ENCODE measurements at regions not wholly inside any gene's neighbourhood (a gene's known extent, or its start where the extent isn't known, plus 50 kb on each side); places are given as distances from the start of the nearest gene placed in this dataset.

GRCh38 chr3:176554791-176555654, 642.3 kb downstream of the TBL1XR1 start:
- Histone ChIP-seq H3K27me3 (ENCODE audit: control insufficient read depth in 2 of 2, insufficient read depth in 2 of 2, low read length in 2 of 2) (no peaks in the 10 kb centered on the region), H3K4me1 (ENCODE audit: control insufficient read depth in 2 of 2, insufficient read depth in 2 of 2, low read length in 2 of 2) (no peaks in the 10 kb centered on the region), H3K36me3 (ENCODE audit: control insufficient read depth in 2 of 2, insufficient read depth in 2 of 2, low read length in 2 of 2) (no peaks in the 10 kb centered on the region), H3K9me3 (ENCODE audit: control insufficient read depth in 2 of 2, low read length in 2 of 2) (no peaks in the 10 kb centered on the region), H3K27ac (ENCODE audit: low read depth in 2 of 2, low read length in 2 of 2) (no peak overlapping the region), H3K9ac (ENCODE audit: low read depth in 1 of 2, low read length in 2 of 2) (no peak overlapping the region), H3K4me3 (ENCODE audit: low read length in 2 of 2) (no peak overlapping the region)

- no peaks in the 10 kb centered on the region for H3K4me1 ChIP-seq (ENCODE audit: control insufficient read depth in 2 of 2, insufficient read depth in 2 of 2, low read length in 2 of 2)
- no peaks in the 10 kb centered on the region for H3K27me3 ChIP-seq (ENCODE audit: control insufficient read depth in 2 of 2, insufficient read depth in 2 of 2, low read length in 2 of 2)
- no peak overlapping the region for H3K9ac ChIP-seq (ENCODE audit: low read depth in 1 of 2, low read length in 2 of 2)
- H3K36me3 ChIP-seq (ENCODE audit: control insufficient read depth in 2 of 2, insufficient read depth in 2 of 2, low read length in 2 of 2): no peaks in the 10 kb centered on the region
- no peak overlapping the region for H3K4me3 ChIP-seq (ENCODE audit: low read length in 2 of 2)
- H3K9me3 ChIP-seq (ENCODE audit: control insufficient read depth in 2 of 2, low read length in 2 of 2): no peaks in the 10 kb centered on the region
- H3K27ac ChIP-seq (ENCODE audit: low read depth in 2 of 2, low read length in 2 of 2): no peak overlapping the region
These were observed 643.0 kb downstream of the TBL1XR1 start for GRCh38 chr3:176554264-176554663.

GRCh38 chr3:176526942-176527341, 670.3 kb downstream of the TBL1XR1 start:
- no peak overlapping the region for H3K27ac ChIP-seq (ENCODE audit: low read depth in 2 of 2, low read length in 2 of 2)
- no peak overlapping the region for H3K9ac ChIP-seq (ENCODE audit: low read depth in 1 of 2, low read length in 2 of 2)
- no peaks in the 10 kb centered on the region for H3K36me3 ChIP-seq (ENCODE audit: control insufficient read depth in 2 of 2, insufficient read depth in 2 of 2, low read length in 2 of 2)
- H3K9me3 ChIP-seq (ENCODE audit: control insufficient read depth in 2 of 2, low read length in 2 of 2): no peaks in the 10 kb centered on the region
- H3K4me1 ChIP-seq (ENCODE audit: control insufficient read depth in 2 of 2, insufficient read depth in 2 of 2, low read length in 2 of 2): no peaks in the 10 kb centered on the region
- no peak overlapping the region for H3K4me3 ChIP-seq (ENCODE audit: low read length in 2 of 2)
- no peaks in the 10 kb centered on the region for H3K27me3 ChIP-seq (ENCODE audit: control insufficient read depth in 2 of 2, insufficient read depth in 2 of 2, low read length in 2 of 2)

- H3K4me1 ChIP-seq (ENCODE audit: control insufficient read depth in 2 of 2, insufficient read depth in 2 of 2, low read length in 2 of 2): no peaks in the 10 kb centered on the region
- no peak overlapping the region for H3K4me3 ChIP-seq (ENCODE audit: low read length in 2 of 2)
- no peaks in the 10 kb centered on the region for H3K9me3 ChIP-seq (ENCODE audit: control insufficient read depth in 2 of 2, low read length in 2 of 2)
- no peak overlapping the region for H3K9ac ChIP-seq (ENCODE audit: low read depth in 1 of 2, low read length in 2 of 2)
- no peaks in the 10 kb centered on the region for H3K36me3 ChIP-seq (ENCODE audit: control insufficient read depth in 2 of 2, insufficient read depth in 2 of 2, low read length in 2 of 2)
- H3K27me3 ChIP-seq (ENCODE audit: control insufficient read depth in 2 of 2, insufficient read depth in 2 of 2, low read length in 2 of 2): no peaks in the 10 kb centered on the region
- H3K27ac ChIP-seq (ENCODE audit: low read depth in 2 of 2, low read length in 2 of 2): no peak overlapping the region
These were observed 671.1 kb downstream of the TBL1XR1 start for GRCh38 chr3:176526225-176526624.

- H3K4me1 ChIP-seq (ENCODE audit: control insufficient read depth in 2 of 2, insufficient read depth in 2 of 2, low read length in 2 of 2): no peaks in the 10 kb centered on the region
- H3K36me3 ChIP-seq (ENCODE audit: control insufficient read depth in 2 of 2, insufficient read depth in 2 of 2, low read length in 2 of 2): no peaks in the 10 kb centered on the region
- no peak overlapping the region for H3K27ac ChIP-seq (ENCODE audit: low read depth in 2 of 2, low read length in 2 of 2)
- no peak overlapping the region for H3K4me3 ChIP-seq (ENCODE audit: low read length in 2 of 2)
- H3K27me3 ChIP-seq (ENCODE audit: control insufficient read depth in 2 of 2, insufficient read depth in 2 of 2, low read length in 2 of 2): no peaks in the 10 kb centered on the region
- no peak overlapping the region for H3K9ac ChIP-seq (ENCODE audit: low read depth in 1 of 2, low read length in 2 of 2)
- H3K9me3 ChIP-seq (ENCODE audit: control insufficient read depth in 2 of 2, low read length in 2 of 2): no peaks in the 10 kb centered on the region
These were observed 674.2 kb downstream of the TBL1XR1 start for GRCh38 chr3:176523114-176523513.

GRCh38 chr3:176522436-176522835, 674.8 kb downstream of the TBL1XR1 start:
- H3K9me3 ChIP-seq (ENCODE audit: control insufficient read depth in 2 of 2, low read length in 2 of 2): no peaks in the 10 kb centered on the region
- no peak overlapping the region for H3K27ac ChIP-seq (ENCODE audit: low read depth in 2 of 2, low read length in 2 of 2)
- no peaks in the 10 kb centered on the region for H3K36me3 ChIP-seq (ENCODE audit: control insufficient read depth in 2 of 2, insufficient read depth in 2 of 2, low read length in 2 of 2)
- no peaks in the 10 kb centered on the region for H3K4me1 ChIP-seq (ENCODE audit: control insufficient read depth in 2 of 2, insufficient read depth in 2 of 2, low read length in 2 of 2)
- H3K9ac ChIP-seq (ENCODE audit: low read depth in 1 of 2, low read length in 2 of 2): no peak overlapping the region
- H3K4me3 ChIP-seq (ENCODE audit: low read length in 2 of 2): no peak overlapping the region
- no peaks in the 10 kb centered on the region for H3K27me3 ChIP-seq (ENCODE audit: control insufficient read depth in 2 of 2, insufficient read depth in 2 of 2, low read length in 2 of 2)

- Histone ChIP-seq H3K4me1 (ENCODE audit: control insufficient read depth in 2 of 2, insufficient read depth in 2 of 2, low read length in 2 of 2) (no peaks in the 10 kb centered on the region), H3K27ac (ENCODE audit: low read depth in 2 of 2, low read length in 2 of 2) (no peak overlapping the region), H3K27me3 (ENCODE audit: control insufficient read depth in 2 of 2, insufficient read depth in 2 of 2, low read length in 2 of 2) (no peaks in the 10 kb centered on the region), H3K36me3 (ENCODE audit: control insufficient read depth in 2 of 2, insufficient read depth in 2 of 2, low read length in 2 of 2) (no peaks in the 10 kb centered on the region), H3K4me3 (ENCODE audit: low read length in 2 of 2) (no peak overlapping the region), H3K9me3 (ENCODE audit: control insufficient read depth in 2 of 2, low read length in 2 of 2) (no peaks in the 10 kb centered on the region), H3K9ac (ENCODE audit: low read depth in 1 of 2, low read length in 2 of 2) (no peak overlapping the region)
These were observed 675.6 kb downstream of the TBL1XR1 start for GRCh38 chr3:176521531-176522175.

GRCh38 chr3:176514297-176514696, 683.0 kb downstream of the TBL1XR1 start:
- Histone ChIP-seq H3K9me3 (ENCODE audit: control insufficient read depth in 2 of 2, low read length in 2 of 2) (peaks cover 10 to 16% of the 10 kb centered on the region in 2 donors), H3K4me1 (ENCODE audit: control insufficient read depth in 2 of 2, insufficient read depth in 2 of 2, low read length in 2 of 2) (no peaks in the 10 kb centered on the region), H3K4me3 (ENCODE audit: low read length in 2 of 2) (no peak overlapping the region), H3K36me3 (ENCODE audit: control insufficient read depth in 2 of 2, insufficient read depth in 2 of 2, low read length in 2 of 2) (no peaks in the 10 kb centered on the region), H3K27ac (ENCODE audit: low read depth in 2 of 2, low read length in 2 of 2) (no peak overlapping the region), H3K27me3 (ENCODE audit: control insufficient read depth in 2 of 2, insufficient read depth in 2 of 2, low read length in 2 of 2) (no peaks in the 10 kb centered on the region), H3K9ac (ENCODE audit: low read depth in 1 of 2, low read length in 2 of 2) (no peak overlapping the region)

- H3K9me3 ChIP-seq (ENCODE audit: control insufficient read depth in 2 of 2, low read length in 2 of 2): peaks cover 10 to 16% of the 10 kb centered on the region in 2 donors
- no peak overlapping the region for H3K4me3 ChIP-seq (ENCODE audit: low read length in 2 of 2)
- H3K36me3 ChIP-seq (ENCODE audit: control insufficient read depth in 2 of 2, insufficient read depth in 2 of 2, low read length in 2 of 2): no peaks in the 10 kb centered on the region
- H3K27me3 ChIP-seq (ENCODE audit: control insufficient read depth in 2 of 2, insufficient read depth in 2 of 2, low read length in 2 of 2): no peaks in the 10 kb centered on the region
- no peaks in the 10 kb centered on the region for H3K4me1 ChIP-seq (ENCODE audit: control insufficient read depth in 2 of 2, insufficient read depth in 2 of 2, low read length in 2 of 2)
- no peak overlapping the region for H3K27ac ChIP-seq (ENCODE audit: low read depth in 2 of 2, low read length in 2 of 2)
- H3K9ac ChIP-seq (ENCODE audit: low read depth in 1 of 2, low read length in 2 of 2): no peak overlapping the region
These were observed 683.7 kb downstream of the TBL1XR1 start for GRCh38 chr3:176513604-176514003.

GRCh38 chr3:176512037-176512436, 685.2 kb downstream of the TBL1XR1 start:
- peaks cover 10 to 16% of the 10 kb centered on the region in 2 donors for H3K9me3 ChIP-seq (ENCODE audit: control insufficient read depth in 2 of 2, low read length in 2 of 2)

More at GRCh38 chr3:176512037-176512436, 685.2 kb downstream of the TBL1XR1 start:
- Histone ChIP-seq H3K27ac (ENCODE audit: low read depth in 2 of 2, low read length in 2 of 2) (no peak overlapping the region), H3K36me3 (ENCODE audit: control insufficient read depth in 2 of 2, insufficient read depth in 2 of 2, low read length in 2 of 2) (no peaks in the 10 kb centered on the region), H3K4me1 (ENCODE audit: control insufficient read depth in 2 of 2, insufficient read depth in 2 of 2, low read length in 2 of 2) (no peaks in the 10 kb centered on the region), H3K27me3 (ENCODE audit: control insufficient read depth in 2 of 2, insufficient read depth in 2 of 2, low read length in 2 of 2) (no peaks in the 10 kb centered on the region), H3K9ac (ENCODE audit: low read depth in 1 of 2, low read length in 2 of 2) (no peak overlapping the region), H3K4me3 (ENCODE audit: low read length in 2 of 2) (no peak overlapping the region)

All from mucosa of rectum (tissue), 2 donors.